Liver (tissue), 8 donors: ENCODE measurements at regions not wholly inside any gene's neighbourhood (a gene's known extent, or its start where the extent isn't known, plus 50 kb on each side); places are given as distances from the start of the nearest gene placed in this dataset.

Source experiments
- DNase-seq: peaks from one replicate; pipeline ENCODE4 v3.0.0-alpha.2; 2017; ENCODE audit warnings: low spot score
- H3K27ac ChIP-seq, 2 donors: one replicate each; pipeline ENCODE4 v1.7.0; 2013; ENCODE audit warnings: inconsistent platforms in 2 of 2, low read length in 2 of 2, control low read depth in 1 of 2, low read depth in 1 of 2, mild to moderate bottlenecking in 1 of 2
- H3K27me3 ChIP-seq, 4 donors: one replicate each; pipeline versions ENCODE4 v1.6.1 to v1.7.0; 2013; ENCODE audit warnings: low read length in 3 of 4, inconsistent platforms in 1 of 4, mild to moderate bottlenecking in 1 of 4, moderate library complexity in 1 of 4; ENCODE audit not compliant: control insufficient read depth in 4 of 4, insufficient read depth in 4 of 4
- H3K36me3 ChIP-seq, 4 donors: one replicate each; pipeline versions ENCODE4 v1.6.1 to v1.7.0; 2013; ENCODE audit warnings: low read length in 3 of 4, mild to moderate bottlenecking in 3 of 4, low read depth in 1 of 4, moderate library complexity in 1 of 4; ENCODE audit not compliant: control insufficient read depth in 4 of 4, insufficient read depth in 3 of 4
- H3K4me1 ChIP-seq, 4 donors: one replicate each; pipeline versions ENCODE4 v1.6.1 to v1.7.0; 2013; ENCODE audit warnings: low read length in 3 of 4, mild to moderate bottlenecking in 3 of 4, moderate library complexity in 1 of 4; ENCODE audit not compliant: control insufficient read depth in 4 of 4, insufficient read depth in 4 of 4
- H3K4me3 ChIP-seq, 3 donors: one replicate each; pipeline versions ENCODE4 v1.6.1 to v1.7.0; 2013; ENCODE audit warnings: low read length in 3 of 3, control low read depth in 1 of 3, low read depth in 1 of 3, mild to moderate bottlenecking in 1 of 3
- H3K9ac ChIP-seq, 2 donors: one replicate each; pipeline ENCODE4 v1.7.0; 2013; ENCODE audit warnings: low read length in 2 of 2, mild to moderate bottlenecking in 2 of 2, moderate library complexity in 2 of 2, control low read depth in 1 of 2, low read depth in 1 of 2
- H3K9me3 ChIP-seq, 4 donors: one replicate each; pipeline versions ENCODE4 v1.6.1 to v1.7.0; 2013; ENCODE audit warnings: low read length in 3 of 4; ENCODE audit not compliant: control insufficient read depth in 4 of 4
- EGR1 ChIP-seq, 2 donors: IDR thresholded peaks; 2 replicates each; pipeline ENCODE4 v1.6.1; 2016 to 2018; ENCODE audit warnings: antibody characterized with exemption in 2 of 2, low read depth in 2 of 2
- FOXA2 ChIP-seq: IDR thresholded peaks from 2 replicates; pipeline ENCODE4 v1.6.1; 2016; ENCODE audit warnings: antibody characterized with exemption
- GABPA ChIP-seq, 2 donors: IDR thresholded peaks in 1 of 2; conservative IDR thresholded peaks in 1 of 2; 2 replicates each; pipeline ENCODE4 v1.6.1; 2016; ENCODE audit warnings: antibody characterized with exemption in 2 of 2, mild to moderate bottlenecking in 1 of 2, moderate library complexity in 1 of 2
- HNF4A ChIP-seq, 2 donors: conservative IDR thresholded peaks; 2 replicates each; pipeline ENCODE4 v1.6.1; 2016; ENCODE audit warnings: antibody characterized with exemption in 2 of 2, mild to moderate bottlenecking in 2 of 2
- HNF4G ChIP-seq: IDR thresholded peaks from 2 replicates; pipeline ENCODE4 v1.6.1; 2016; ENCODE audit warnings: antibody characterized with exemption
- JUND ChIP-seq, 2 donors: IDR thresholded peaks; 2 replicates each; pipeline ENCODE4 v1.6.1; 2016; ENCODE audit warnings: antibody characterized with exemption in 2 of 2
- NR2F2 ChIP-seq: IDR thresholded peaks from 2 replicates; pipeline ENCODE4 v1.6.1; 2016; ENCODE audit warnings: antibody characterized with exemption
- RAD21 ChIP-seq, 2 donors: IDR thresholded peaks; 2 replicates each; pipeline ENCODE4 v1.6.1; 2016; ENCODE audit warnings: antibody characterized with exemption in 2 of 2, mild to moderate bottlenecking in 2 of 2
- RXRA ChIP-seq, 2 donors: IDR thresholded peaks; 2 replicates each; pipeline ENCODE4 v1.6.1; 2017 to 2018; ENCODE audit warnings: antibody characterized with exemption in 2 of 2, mild to moderate bottlenecking in 1 of 2
- YY1 ChIP-seq: IDR thresholded peaks from 2 replicates; pipeline ENCODE4 v1.6.1; 2016; ENCODE audit warnings: antibody characterized with exemption, mild to moderate bottlenecking
- WGBS: extraction: QIAGEN DNeasy Blood & Tissue Kit; methylation state at CpG from one replicate; pipeline ENCODE4 v1.1.7; 2013; 5-methylcytosine and 5-hydroxymethylcytosine counted together
- TF ChIP-seq, protein P1 (sequence below): fragments of 150-350 bp; IDR thresholded peaks from 2 replicates; pipeline ENCODE4 v1.5.1; 2017; ENCODE audit warnings: improper control_type of control experiment, low read depth, low read length; ENCODE audit not compliant: missing input control
- TF ChIP-seq, protein P2 (sequence below): IDR thresholded peaks from 2 replicates; pipeline ENCODE4 v1.6.1; 2016; ENCODE audit warnings: antibody characterized with exemption, mild to moderate bottlenecking
- TF ChIP-seq, protein P3 (sequence below): IDR thresholded peaks from 2 replicates; pipeline ENCODE4 v1.6.1; 2016; ENCODE audit warnings: antibody characterized with exemption
- TF ChIP-seq, protein P4 (sequence below): IDR thresholded peaks from 2 replicates; pipeline ENCODE4 v1.6.1; 2016; ENCODE audit warnings: antibody characterized with exemption
- donor health status: healthy.
- donor health status: healthy.
- donor health status: healthy.
- donor health status: healthy.
- donor health status: healthy.

DNA sequence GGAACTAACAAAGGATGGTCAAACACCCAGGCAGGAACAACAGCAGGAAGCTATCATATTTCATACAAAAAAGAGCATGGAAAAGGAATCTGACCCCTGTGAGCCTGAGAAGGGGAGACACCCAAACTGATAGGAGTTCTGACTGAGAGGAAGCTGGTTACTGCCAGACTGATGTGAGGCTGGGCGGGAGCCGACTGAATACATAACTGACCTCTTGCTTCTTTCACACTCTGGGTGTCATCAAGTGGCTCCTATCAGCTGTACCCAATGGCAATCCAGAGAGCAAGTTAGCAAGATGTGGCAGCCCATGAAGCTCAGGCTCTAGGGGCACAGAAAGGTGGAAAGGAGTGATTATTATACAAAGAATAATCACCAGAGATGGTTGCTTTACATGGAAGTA, 795.1 kb upstream of the HS3ST5 start:
- DNase-seq = no peak
- H3K9me3 ChIP-seq = peaks cover 0 to 3% (median 0%) of the 10 kb centered on the region in 4 donors
- H3K9ac ChIP-seq = no peak overlapping the region
- H3K36me3 ChIP-seq = no peaks in the 10 kb centered on the region
- H3K27ac ChIP-seq = no peak overlapping the region
- TF ChIP-seq RXRA (IDR thresholded peaks at IDR 0.05) = no peak
- TF ChIP-seq HNF4G = no peak
- no peak for TF ChIP-seq JUND (IDR thresholded peaks at IDR 0.05)
- TF ChIP-seq, protein P1, sequence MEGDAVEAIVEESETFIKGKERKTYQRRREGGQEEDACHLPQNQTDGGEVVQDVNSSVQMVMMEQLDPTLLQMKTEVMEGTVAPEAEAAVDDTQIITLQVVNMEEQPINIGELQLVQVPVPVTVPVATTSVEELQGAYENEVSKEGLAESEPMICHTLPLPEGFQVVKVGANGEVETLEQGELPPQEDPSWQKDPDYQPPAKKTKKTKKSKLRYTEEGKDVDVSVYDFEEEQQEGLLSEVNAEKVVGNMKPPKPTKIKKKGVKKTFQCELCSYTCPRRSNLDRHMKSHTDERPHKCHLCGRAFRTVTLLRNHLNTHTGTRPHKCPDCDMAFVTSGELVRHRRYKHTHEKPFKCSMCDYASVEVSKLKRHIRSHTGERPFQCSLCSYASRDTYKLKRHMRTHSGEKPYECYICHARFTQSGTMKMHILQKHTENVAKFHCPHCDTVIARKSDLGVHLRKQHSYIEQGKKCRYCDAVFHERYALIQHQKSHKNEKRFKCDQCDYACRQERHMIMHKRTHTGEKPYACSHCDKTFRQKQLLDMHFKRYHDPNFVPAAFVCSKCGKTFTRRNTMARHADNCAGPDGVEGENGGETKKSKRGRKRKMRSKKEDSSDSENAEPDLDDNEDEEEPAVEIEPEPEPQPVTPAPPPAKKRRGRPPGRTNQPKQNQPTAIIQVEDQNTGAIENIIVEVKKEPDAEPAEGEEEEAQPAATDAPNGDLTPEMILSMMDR = no peak
- no peak for TF ChIP-seq GABPA (IDR thresholded peaks at IDR 0.05 in 1 of 2, conservative IDR thresholded peaks at IDR 0.05 in 1 of 2)
- no peak for TF ChIP-seq HNF4A (conservative IDR thresholded peaks at IDR 0.05)
- WGBS = 39% methylated on average over 2 of the region's 2 CpGs
- H3K4me3 ChIP-seq = no peak overlapping the region
- H3K27me3 ChIP-seq = no peaks in the 10 kb centered on the region
- H3K4me1 ChIP-seq = no peaks in the 10 kb centered on the region

DNA sequence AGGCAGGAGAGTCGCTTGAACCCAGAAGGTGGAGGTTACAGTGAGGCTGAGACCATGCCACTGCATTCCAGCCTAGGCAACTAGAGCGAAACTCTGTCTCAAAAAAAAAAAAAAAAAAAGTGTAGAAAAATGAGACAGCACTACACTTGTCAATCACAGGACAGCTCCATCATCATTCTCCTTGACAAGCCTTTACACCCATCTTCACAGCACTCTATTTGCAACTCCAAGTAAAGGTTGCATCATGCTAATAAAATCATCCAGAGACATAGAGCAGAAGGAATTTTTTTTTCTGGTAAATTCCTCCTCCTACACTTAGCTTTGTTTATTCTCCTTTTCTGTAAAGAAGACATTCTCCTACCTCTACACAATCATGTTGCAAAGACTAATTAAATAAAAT, 791.0 kb upstream of the HS3ST5 start:
- Histone ChIP-seq H3K9ac (no peak overlapping the region), H3K9me3 (peaks cover 0 to 8% (median under 1%) of the 10 kb centered on the region in 4 donors), H3K36me3 (no peaks in the 10 kb centered on the region), H3K27me3 (no peaks in the 10 kb centered on the region), H3K27ac (no peak overlapping the region), H3K4me3 (no peak overlapping the region), H3K4me1 (no peaks in the 10 kb centered on the region)
- TF ChIP-seq GABPA (IDR thresholded peaks at IDR 0.05 in 1 of 2, conservative IDR thresholded peaks at IDR 0.05 in 1 of 2) (no peak), HNF4G (no peak), RAD21 (IDR thresholded peaks at IDR 0.05) (no peak), NR2F2 (no peak), EGR1 (IDR thresholded peaks at IDR 0.05; ENCODE audit: low read depth in 2 of 2) (no peak), YY1 (no peak), JUND (IDR thresholded peaks at IDR 0.05) (no peak), HNF4A (conservative IDR thresholded peaks at IDR 0.05) (no peak), FOXA2 (no peak)
- TF ChIP-seq, protein P2, sequence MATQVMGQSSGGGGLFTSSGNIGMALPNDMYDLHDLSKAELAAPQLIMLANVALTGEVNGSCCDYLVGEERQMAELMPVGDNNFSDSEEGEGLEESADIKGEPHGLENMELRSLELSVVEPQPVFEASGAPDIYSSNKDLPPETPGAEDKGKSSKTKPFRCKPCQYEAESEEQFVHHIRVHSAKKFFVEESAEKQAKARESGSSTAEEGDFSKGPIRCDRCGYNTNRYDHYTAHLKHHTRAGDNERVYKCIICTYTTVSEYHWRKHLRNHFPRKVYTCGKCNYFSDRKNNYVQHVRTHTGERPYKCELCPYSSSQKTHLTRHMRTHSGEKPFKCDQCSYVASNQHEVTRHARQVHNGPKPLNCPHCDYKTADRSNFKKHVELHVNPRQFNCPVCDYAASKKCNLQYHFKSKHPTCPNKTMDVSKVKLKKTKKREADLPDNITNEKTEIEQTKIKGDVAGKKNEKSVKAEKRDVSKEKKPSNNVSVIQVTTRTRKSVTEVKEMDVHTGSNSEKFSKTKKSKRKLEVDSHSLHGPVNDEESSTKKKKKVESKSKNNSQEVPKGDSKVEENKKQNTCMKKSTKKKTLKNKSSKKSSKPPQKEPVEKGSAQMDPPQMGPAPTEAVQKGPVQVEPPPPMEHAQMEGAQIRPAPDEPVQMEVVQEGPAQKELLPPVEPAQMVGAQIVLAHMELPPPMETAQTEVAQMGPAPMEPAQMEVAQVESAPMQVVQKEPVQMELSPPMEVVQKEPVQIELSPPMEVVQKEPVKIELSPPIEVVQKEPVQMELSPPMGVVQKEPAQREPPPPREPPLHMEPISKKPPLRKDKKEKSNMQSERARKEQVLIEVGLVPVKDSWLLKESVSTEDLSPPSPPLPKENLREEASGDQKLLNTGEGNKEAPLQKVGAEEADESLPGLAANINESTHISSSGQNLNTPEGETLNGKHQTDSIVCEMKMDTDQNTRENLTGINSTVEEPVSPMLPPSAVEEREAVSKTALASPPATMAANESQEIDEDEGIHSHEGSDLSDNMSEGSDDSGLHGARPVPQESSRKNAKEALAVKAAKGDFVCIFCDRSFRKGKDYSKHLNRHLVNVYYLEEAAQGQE = no peak
- TF ChIP-seq, protein P3, sequence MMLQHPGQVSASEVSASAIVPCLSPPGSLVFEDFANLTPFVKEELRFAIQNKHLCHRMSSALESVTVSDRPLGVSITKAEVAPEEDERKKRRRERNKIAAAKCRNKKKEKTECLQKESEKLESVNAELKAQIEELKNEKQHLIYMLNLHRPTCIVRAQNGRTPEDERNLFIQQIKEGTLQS = no peak
- TF ChIP-seq, protein P4, sequence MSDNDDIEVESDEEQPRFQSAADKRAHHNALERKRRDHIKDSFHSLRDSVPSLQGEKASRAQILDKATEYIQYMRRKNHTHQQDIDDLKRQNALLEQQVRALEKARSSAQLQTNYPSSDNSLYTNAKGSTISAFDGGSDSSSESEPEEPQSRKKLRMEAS = no peak
- WGBS = 93% methylated on average over 2 of the region's 2 CpGs
- no peak for DNase-seq
